ENCODE measurements at regions not wholly inside any gene's neighbourhood (a gene's known extent, or its start where the extent isn't known, plus 50 kb on each side); places are given as distances from the start of the nearest gene placed in this dataset.

DNA sequence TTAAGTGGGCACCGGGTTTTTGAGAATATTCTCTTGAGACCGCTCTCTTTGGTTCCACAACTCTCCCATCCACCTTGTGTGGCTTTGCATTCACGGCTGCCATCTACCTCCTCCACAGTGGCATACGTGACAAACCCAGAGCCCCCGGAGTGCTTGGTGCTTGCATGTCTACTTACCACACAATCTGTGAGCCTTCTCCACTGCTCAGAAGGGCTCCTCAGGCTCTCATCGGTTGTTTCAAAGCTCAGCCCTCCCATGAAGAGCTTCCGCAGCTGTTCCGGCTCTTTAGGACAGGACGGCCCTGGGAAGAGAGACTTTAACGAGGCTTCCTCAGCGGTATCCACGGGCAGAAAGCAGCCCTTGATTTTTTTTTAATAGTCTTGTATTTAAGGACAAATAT lies 167.6 kb upstream of the ANK2 start:
- Histone ChIP-seq H3F3A (ENCODE audit: low read depth) (no peaks in the 10 kb centered on the region), H3K9me3 (ENCODE audit: insufficient read depth, low read depth, low read length) (no peaks in the 10 kb centered on the region), H3K27me3 (ENCODE audit: insufficient read depth, low read length, poor library complexity, severe bottlenecking) (peaks cover 5% of the 10 kb centered on the region), H3K9ac (ENCODE audit: low read depth, low read length, poor library complexity, severe bottlenecking) (no peak overlapping the region), H2AFZ (ENCODE audit: low read length) (no peak overlapping the region), H4K20me1 (ENCODE audit: insufficient read depth, low read length, poor library complexity, severe bottlenecking) (no peaks in the 10 kb centered on the region), H3K9me2 (replicated peaks; ENCODE audit: low read depth, low read length) (no peaks in the 10 kb centered on the region), H3K79me2 (ENCODE audit: insufficient read depth, low read length) (no peaks in the 10 kb centered on the region), H3K4me1 (ENCODE audit: insufficient read depth, low read length, poor library complexity, severe bottlenecking) (no peaks in the 10 kb centered on the region), H3K4me2 (ENCODE audit: low read depth, low read length, poor library complexity, severe bottlenecking) (no peak overlapping the region), H3K4me3 (ENCODE audit: low read length, poor library complexity, severe bottlenecking) (no peak overlapping the region), H3K36me3 (ENCODE audit: insufficient read depth, low read length) (no peaks in the 10 kb centered on the region)
- no peak for TF ChIP-seq EZH2phosphoT487 (IDR thresholded peaks at IDR 0.05; ENCODE audit: borderline replicate concordance)
- TF ChIP-seq, protein P1, sequence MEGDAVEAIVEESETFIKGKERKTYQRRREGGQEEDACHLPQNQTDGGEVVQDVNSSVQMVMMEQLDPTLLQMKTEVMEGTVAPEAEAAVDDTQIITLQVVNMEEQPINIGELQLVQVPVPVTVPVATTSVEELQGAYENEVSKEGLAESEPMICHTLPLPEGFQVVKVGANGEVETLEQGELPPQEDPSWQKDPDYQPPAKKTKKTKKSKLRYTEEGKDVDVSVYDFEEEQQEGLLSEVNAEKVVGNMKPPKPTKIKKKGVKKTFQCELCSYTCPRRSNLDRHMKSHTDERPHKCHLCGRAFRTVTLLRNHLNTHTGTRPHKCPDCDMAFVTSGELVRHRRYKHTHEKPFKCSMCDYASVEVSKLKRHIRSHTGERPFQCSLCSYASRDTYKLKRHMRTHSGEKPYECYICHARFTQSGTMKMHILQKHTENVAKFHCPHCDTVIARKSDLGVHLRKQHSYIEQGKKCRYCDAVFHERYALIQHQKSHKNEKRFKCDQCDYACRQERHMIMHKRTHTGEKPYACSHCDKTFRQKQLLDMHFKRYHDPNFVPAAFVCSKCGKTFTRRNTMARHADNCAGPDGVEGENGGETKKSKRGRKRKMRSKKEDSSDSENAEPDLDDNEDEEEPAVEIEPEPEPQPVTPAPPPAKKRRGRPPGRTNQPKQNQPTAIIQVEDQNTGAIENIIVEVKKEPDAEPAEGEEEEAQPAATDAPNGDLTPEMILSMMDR (conservative IDR thresholded peaks at IDR 0.05; ENCODE audit: low read length): no peak

DNA sequence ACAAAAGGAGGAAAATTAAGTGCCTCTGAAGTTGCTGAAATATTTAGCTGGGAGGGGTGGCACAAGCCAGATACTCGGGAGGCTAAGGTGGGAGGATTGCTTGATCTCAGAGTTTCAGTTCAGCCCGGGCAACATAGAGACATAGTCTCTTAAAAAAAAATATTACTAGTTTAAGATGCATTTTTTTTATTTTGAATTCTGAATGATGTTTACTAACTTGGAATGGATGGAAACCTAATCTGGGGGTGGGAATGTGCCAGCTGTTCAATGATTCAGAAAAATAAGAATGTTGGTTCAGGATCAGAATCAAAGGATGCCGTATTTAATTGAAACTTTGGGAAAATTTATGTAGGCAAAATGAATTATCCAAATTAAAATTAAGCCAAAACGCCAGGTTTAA lies 167.2 kb upstream of the ANK2 start:
- Histone ChIP-seq H3K4me2 (ENCODE audit: low read depth, low read length, poor library complexity, severe bottlenecking) (no peak overlapping the region), H4K20me1 (ENCODE audit: insufficient read depth, low read length, poor library complexity, severe bottlenecking) (no peaks in the 10 kb centered on the region), H3K4me3 (ENCODE audit: low read length, poor library complexity, severe bottlenecking) (no peak overlapping the region), H3F3A (ENCODE audit: low read depth) (no peaks in the 10 kb centered on the region), H2AFZ (ENCODE audit: low read length) (no peak overlapping the region), H3K9me2 (replicated peaks; ENCODE audit: low read depth, low read length) (no peaks in the 10 kb centered on the region), H3K9me3 (ENCODE audit: insufficient read depth, low read depth, low read length) (no peaks in the 10 kb centered on the region), H3K36me3 (ENCODE audit: insufficient read depth, low read length) (no peaks in the 10 kb centered on the region), H3K4me1 (ENCODE audit: insufficient read depth, low read length, poor library complexity, severe bottlenecking) (no peaks in the 10 kb centered on the region), H3K27me3 (ENCODE audit: insufficient read depth, low read length, poor library complexity, severe bottlenecking) (peaks cover 5% of the 10 kb centered on the region), H3K9ac (ENCODE audit: low read depth, low read length, poor library complexity, severe bottlenecking) (no peak overlapping the region), H3K79me2 (ENCODE audit: insufficient read depth, low read length) (no peaks in the 10 kb centered on the region)
- TF ChIP-seq, protein P1 (conservative IDR thresholded peaks at IDR 0.05; ENCODE audit: low read length): no peak
- no peak for TF ChIP-seq EZH2phosphoT487 (IDR thresholded peaks at IDR 0.05; ENCODE audit: borderline replicate concordance)

DNA sequence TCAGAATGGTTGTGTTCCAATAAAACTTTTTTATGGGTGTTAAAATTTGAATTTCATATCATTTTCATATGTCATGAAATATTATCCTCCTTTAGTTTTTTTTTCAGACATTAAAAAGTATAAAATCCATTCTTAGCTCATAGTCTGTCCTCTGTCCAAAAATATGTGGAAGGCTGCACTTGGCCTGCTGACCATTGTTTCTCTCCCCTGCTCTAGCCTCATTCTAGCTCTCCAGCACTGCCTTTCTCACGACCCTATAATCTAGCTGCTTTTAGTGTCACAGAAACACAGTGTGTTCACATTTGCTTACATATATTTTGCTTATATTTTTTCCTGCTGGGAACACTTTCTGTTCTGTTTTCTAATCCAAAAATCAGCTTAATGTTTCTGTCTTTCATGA lies 165.0 kb upstream of the ANK2 start:
- Histone ChIP-seq H3K36me3 (ENCODE audit: insufficient read depth, low read length) (no peaks in the 10 kb centered on the region), H3K4me3 (ENCODE audit: low read length, poor library complexity, severe bottlenecking) (no peak overlapping the region), H3K4me2 (ENCODE audit: low read depth, low read length, poor library complexity, severe bottlenecking) (no peak overlapping the region), H3K9me3 (ENCODE audit: insufficient read depth, low read depth, low read length) (no peaks in the 10 kb centered on the region), H3K9ac (ENCODE audit: low read depth, low read length, poor library complexity, severe bottlenecking) (no peak overlapping the region), H3F3A (ENCODE audit: low read depth) (no peaks in the 10 kb centered on the region), H3K9me2 (replicated peaks; ENCODE audit: low read depth, low read length) (no peaks in the 10 kb centered on the region), H3K79me2 (ENCODE audit: insufficient read depth, low read length) (no peaks in the 10 kb centered on the region), H2AFZ (ENCODE audit: low read length) (no peak overlapping the region), H4K20me1 (ENCODE audit: insufficient read depth, low read length, poor library complexity, severe bottlenecking) (no peaks in the 10 kb centered on the region), H3K27me3 (ENCODE audit: insufficient read depth, low read length, poor library complexity, severe bottlenecking) (peaks cover 5% of the 10 kb centered on the region), H3K4me1 (ENCODE audit: insufficient read depth, low read length, poor library complexity, severe bottlenecking) (no peaks in the 10 kb centered on the region)
- TF ChIP-seq, protein P1 (conservative IDR thresholded peaks at IDR 0.05; ENCODE audit: low read length): no peak
- TF ChIP-seq EZH2phosphoT487 (IDR thresholded peaks at IDR 0.05; ENCODE audit: borderline replicate concordance): no peak
